Testis (tissue), 2 donors: ENCODE measurements at regions not wholly inside any gene's neighbourhood (a gene's known extent, or its start where the extent isn't known, plus 50 kb on each side); places are given as distances from the start of the nearest gene placed in this dataset.

Experiments used
- CTCF ChIP-seq, 3 experiments: fragments of 450-650 bp in 2 of 3; fragments of 200-600 bp in 1 of 3; sonication (generic) in 1 of 3; IDR thresholded peaks; one replicate each; pipeline ENCODE4 v1.5.1; 2016 to 2019; ENCODE audit warnings: antibody characterized with exemption in 3 of 3, mild to moderate bottlenecking in 2 of 3, moderate library complexity in 1 of 3
- POLR2A ChIP-seq: fragments of 450-650 bp; IDR thresholded peaks from one replicate; pipeline ENCODE4 v1.6.1; 2017; ENCODE audit warnings: antibody characterized with exemption, mild to moderate bottlenecking, moderate library complexity

GRCh38 chr13:79792716-79793115 is 311.8 kb downstream of the NDFIP2 start:
- TF ChIP-seq POLR2A (no peak), CTCF (IDR thresholded peaks at IDR 0.05) (no peak)
